Ramos (cell line): ENCODE measurements at regions not wholly inside any gene's neighbourhood (a gene's known extent, or its start where the extent isn't known, plus 50 kb on each side); places are given as distances from the start of the nearest gene placed in this dataset.

Source experiments
- in situ Hi-C: fragments of 300-500 bp; cut with MboI; formaldehyde crosslinking; loops from one replicate; pipeline ENCODE4 v1.14.3; 2022; ENCODE audit warnings: low sequenced_read_pairs; ENCODE audit not compliant: unreplicated experiment

DNA sequence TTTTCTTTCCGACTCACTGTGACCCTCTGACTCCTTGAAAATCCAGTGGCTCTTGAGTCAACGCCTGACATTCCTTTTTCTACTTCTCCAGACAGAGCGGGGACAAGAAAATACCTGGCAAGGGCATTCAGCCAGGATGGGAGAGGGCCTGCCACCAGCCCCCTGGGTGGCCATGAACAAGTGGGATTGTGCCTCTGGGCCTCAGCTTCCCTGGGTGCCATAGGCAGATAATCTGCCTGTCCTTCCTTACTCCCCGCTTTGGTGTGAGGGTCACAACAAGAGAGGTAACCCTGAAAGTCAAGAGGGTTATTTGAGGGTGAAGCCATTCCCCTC, 613.9 kb upstream of the CADM1 start:
- in situ Hi-C loops = no loop called here

DNA sequence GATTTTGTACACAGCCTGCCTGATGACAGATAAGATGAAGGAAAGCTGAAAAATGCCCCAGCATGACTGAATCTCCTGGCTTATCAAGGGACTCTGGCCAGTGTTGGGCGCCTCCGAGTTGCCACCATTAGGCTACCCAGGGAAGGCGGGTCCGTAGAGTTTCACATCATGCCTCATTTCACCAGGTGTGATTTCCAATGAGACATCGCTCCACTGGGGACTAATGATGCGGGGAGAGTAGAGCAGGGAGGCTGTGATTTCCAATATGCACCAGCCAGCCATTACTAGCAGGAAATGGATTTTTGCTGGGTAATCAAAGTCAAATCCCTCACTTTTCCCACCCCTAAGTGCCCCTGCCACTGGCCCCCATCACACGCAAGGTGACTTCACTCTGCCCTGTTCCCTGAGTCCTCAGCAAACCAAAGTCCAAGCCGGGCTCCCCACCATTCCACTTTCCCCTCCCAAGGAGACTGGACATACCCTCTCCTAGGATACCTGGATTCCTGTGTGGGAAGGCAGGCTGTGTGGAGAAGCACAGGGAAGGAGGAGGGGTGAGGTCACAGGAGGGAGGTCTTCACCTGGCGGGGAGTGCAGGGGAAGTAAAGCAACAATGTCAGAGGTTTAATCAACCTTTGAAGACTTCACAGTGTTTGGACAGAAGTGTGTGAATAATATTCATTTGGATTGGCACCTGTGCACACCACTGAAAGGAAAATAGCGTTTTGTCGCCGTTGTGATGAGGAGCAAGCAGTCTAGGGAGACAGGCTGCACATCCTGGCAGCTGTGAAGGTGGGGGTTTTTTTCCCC, 613.3 kb upstream of the CADM1 start:
- in situ Hi-C loops = no loop called here

DNA sequence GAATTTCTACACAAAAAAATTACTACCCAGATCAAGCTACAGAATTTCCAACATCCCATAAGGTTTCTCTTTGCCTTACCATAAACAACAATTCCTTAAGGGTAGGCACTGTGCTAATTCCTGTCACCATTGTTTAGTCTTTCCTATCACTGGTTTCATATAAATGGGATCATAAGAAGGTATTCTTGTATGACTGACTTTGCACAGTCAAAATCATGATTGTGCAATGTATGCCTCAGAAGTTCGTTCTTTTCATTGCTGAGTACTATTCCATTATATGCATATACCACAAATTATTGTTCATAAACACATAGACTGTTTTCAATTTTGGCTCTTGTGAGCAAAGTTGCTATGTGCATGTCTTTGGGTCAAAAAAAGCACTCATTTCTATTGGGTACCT, 611.6 kb upstream of the CADM1 start:
- in situ Hi-C loops = no loop called here

DNA sequence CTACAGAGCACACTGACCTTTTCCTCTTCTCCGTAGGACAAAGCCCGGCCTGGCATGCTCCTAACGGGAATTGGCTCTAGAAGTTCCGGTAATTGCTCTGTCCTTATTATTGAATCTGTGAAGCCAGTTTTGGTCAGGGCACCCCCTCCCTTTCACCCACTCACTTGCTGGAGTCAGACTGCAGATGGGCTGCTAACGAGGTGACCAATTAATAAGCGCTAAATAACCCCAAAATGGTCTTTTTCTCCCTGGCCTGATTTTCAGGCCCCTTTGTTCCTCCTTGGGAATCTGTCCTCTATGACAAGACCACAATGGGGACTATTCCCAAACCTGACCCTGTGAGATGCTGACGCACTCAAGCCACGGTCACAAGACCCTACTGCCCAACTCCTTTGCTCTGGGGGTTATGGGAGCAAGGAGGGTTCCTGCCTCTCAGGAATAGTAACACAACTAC, 610.0 kb upstream of the CADM1 start:
- in situ Hi-C loops = no loop called here

DNA sequence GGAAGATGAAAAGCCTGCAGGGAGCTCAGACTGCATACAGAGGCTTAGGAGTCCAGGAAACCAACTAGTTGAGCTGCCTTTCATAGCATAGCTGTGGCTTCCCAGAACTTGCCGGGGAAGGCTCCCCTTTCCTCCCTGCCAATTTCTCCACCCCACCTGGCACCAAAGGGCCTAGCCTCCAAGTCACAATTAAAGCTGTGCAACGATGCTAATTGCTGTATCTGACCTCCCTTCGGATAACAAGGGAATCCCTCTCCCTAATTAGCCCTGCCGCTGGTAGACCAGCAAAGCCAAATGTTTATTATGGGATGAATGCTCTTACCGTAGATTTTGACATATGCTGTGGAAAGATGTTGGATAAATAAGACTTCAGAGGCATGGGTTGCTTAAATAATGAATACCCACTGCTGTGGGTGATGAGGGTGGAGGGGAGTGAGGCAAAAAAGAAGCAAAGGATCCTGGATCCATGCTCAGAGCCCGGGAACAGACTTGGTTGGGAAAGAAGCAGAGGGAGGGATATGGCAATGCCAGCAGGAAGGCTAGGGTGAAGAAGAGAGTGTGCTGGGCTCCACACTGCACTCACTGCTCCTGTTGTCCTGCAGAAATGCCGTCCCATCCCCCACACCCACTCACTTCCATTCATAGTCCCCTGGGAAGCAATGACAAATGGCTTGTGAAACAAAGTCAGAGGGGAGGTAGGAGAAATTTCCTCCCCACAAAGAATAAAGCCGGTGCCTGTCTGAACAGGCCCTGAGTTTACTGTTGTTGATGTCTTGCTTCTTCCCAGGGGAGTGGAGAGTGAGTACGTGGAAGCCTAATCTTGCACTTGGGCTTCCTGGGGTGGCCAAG, 608.1 kb upstream of the CADM1 start:
- in situ Hi-C loops = no loop called here

DNA sequence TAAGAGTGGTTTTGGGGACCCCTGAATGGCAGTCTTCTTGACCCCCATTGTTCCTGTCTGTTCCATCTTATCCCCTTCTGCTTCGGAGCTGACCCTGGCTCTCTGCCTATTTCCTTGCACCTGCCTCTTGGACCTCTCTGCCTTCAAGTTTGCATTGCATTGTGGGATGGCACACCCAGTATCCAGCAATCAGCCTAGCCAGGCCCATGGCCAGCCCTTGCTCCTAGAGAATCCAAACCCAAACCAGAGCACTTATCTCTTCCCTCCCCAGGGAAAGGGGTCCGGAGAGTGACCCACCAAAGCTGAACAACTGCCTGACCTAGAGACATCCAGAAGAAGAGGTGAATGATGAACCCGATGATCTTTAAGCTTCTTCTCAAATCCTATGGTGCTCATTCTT, 607.3 kb upstream of the CADM1 start:
- in situ Hi-C loops = no loop called here

DNA sequence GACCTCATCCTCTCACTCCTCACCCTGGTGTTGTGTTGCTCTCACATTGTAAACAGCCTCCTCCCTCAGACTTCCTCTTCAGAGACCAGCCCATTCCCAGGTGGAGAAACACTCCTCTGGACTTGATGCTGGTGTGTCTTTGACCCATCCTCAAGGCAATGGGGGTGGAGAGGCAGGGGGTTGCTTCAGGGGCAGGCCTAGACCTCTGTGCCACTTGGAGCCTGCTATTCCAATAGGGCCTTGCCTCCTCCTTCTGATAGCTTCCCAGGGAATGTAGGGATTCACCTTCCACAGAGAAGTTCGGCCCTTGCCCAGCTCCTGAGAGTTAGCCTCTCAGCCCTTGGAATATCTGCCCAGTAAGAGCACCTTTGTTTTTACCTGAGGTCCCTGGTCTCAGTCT, 606.6 kb upstream of the CADM1 start:
- in situ Hi-C loops = no loop called here

DNA sequence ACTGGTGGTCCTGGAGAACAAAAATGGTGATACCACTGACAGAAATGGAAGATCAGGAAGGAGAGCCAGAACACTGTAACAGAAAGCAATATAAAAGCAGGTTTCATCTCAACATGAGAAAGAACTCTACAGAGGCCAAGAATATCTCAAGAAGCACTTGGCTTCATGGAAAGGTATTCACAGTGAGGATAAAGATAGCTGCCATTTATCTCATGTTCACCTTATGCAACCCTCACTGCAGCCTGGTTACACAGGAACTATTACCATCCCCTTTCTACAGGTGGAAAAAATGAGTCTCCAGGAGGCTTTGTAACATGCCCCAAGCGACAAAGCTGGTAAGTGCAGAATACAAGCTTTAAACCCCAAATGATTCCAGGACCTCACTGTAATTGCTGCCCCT, 606.1 kb upstream of the CADM1 start:
- in situ Hi-C loops = no loop called here

DNA sequence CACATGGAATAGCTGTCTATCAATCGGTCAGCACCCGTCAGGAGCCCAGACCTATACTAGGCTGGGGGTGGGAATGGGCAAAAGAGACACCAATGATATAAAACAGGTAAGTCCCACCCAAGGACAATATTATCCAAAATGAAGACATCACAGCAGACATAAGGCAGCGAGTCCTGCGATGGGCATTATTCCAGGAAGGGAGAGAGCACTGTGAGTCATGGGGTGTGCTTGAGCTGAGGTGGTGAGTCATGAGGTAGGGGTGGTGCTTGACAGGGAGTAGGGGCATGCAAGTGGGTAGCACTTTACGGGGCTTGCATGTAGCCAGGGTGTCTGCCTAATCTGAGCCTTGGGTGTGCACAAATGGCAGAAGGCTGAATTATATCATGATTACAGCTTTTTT, 605.0 kb upstream of the CADM1 start:
- in situ Hi-C loops = no loop called here

DNA sequence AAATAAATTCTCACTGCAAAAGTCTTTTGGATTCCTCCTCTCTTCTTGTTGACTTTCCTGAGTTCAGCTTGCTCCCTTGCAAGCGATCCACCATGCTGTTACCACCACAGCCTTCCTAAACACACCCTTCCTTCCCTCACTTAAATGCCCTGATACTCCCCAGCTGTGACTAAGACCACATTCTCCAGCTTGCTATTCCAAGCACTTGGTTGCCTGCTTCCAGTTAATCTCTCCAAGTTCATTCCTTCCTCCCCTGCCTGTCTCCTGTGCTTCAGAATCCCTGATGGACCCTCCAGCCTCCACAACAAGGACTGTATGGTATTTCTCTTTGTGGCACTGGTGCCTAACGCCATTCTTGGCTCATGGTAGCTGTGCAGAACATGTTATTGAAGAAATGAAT, 603.9 kb upstream of the CADM1 start:
- in situ Hi-C loops = no loop called here

DNA sequence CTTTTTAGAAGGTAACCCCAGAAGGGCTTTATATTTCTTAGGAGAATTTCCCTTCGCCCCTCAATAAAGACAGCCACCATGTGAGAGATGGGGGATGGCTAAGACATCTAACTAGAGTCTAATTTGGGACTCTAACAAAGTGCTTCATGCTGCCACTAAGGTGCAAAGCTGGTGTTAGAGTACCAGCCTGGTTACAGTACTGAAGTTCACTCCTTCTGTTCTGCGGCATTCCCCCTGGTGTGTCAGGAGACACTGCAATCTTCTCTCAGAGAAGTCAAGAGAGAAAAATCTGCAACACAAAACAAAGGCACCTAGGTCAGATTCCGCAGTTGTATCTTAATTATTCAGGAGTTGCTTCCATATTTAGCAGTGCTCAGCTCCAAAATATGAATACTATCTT, 603.0 kb upstream of the CADM1 start:
- in situ Hi-C loops = no loop called here

DNA sequence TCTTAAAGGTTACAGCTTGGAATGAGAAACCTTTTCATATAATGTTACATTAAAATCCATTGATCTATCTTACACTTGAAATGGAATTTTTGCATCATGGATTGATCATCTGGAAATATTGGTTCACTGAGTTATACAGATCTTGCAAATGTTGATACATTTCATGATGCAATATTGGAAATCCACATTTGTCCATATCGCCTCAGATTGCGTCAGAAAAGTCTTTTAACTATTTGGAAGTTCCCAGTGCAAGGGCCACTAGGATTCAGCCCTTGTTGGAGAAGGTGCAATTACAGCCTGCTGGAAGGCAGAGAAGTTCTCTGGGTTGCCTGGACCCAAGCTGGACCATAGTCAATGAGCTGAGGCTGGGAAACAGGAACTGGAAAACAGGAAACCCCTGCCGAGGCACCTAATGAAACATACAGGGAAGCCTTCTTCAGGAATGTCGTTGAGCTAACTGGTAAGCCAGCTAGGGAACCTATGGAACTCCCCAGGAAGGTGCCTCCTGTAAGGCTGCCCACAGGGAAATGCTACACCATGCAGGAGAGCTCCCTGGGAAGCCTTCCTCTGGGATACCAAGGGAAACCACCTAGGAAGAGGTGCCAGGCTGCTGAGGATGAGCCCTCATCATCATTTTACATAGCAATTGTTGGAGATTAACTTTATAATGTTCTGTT, 600.4 kb upstream of the CADM1 start:
- in situ Hi-C loops = no loop called here

DNA sequence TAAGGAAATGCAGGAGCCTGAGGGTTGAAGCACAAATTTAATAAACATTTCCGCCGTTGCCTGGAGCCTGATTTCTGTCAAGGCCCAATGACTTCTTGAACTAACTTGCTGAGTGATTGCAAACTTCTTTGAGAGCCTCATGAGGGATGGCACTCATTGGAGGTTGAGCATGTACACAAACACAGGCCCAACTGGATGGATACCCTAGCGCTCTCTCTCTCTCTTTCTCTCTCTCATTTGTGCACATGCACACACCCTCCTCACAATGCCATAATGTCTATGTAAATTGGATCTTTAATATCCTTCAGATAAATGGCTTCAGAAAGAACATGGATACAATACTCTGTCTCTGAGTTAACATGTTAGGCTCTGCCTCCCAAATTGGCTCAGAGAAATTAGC, 597.7 kb upstream of the CADM1 start:
- in situ Hi-C loops = no loop called here

DNA sequence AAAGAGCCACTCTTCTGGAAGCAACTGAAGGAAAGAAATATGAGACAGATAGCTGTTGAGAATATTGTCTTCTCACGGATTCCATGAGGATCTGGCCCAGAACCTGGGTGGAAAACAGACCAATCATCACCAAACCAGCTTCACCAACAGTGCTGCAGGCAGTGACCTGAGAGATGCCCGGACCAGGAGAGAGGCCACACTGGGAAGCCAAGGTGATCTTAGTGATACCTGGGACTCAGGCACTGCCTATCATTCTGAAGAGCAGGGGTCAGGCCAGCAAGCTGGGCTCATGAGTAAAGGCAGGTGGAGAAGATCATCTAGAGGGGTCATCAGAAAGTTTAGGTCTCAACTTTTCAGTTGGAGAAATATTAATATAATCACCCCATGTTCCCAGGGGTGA, 595.8 kb upstream of the CADM1 start:
- in situ Hi-C loops = no loop called here

DNA sequence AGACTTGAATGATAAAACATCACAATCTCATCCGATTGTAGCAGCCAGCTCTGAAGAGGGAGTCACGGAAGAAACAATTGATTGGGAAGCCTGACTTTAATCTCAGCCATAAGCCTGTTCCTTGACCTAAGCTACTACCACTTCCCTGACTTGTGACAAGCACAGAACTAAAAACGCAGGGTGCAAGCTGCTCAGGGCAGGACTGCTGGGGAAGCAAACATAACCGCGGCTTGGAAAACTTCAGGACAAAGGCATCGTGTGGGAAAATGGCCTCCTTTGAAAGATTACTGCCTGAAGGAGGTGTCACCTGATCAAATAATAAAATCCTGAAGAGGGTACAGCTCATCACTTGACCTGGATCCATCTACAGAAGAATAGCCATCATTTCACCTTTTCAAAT, 595.3 kb upstream of the CADM1 start:
- in situ Hi-C loops = no loop called here

DNA sequence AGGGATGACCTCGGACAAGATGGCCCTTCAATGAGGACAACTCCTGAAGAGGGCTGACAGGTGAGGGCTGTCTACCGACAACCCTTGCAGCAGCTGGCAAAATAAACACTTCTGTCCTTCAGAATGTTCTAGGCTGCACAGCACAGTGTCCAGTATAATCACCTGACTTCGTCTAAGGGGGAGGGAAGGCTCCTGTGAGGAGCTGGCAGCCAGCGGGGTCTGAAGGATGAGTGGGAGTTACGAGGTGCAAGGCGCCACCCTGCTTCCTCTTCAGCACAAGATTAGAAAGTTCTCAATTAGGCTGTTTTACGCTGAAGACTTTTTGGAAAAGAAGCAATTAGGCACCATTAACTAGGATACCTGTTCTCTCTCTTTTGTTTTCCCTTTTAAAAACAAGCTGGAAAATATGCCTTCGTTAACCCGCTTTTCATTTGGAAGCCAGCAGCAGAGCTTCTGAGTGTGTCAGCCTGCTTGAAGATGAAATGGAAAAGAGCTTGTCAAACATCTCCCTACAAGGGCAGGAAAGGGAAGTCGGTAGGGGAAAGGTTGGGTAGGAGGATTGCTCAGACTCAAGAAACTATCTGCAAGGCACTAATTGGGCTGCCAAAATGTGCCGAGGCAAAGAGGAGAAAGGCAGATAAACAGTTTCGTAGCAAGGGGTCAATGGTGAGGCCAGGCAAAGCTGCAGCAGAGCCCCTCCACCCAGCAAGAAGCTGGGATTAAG, 592.2 kb upstream of the CADM1 start:
- in situ Hi-C loops = no loop called here

DNA sequence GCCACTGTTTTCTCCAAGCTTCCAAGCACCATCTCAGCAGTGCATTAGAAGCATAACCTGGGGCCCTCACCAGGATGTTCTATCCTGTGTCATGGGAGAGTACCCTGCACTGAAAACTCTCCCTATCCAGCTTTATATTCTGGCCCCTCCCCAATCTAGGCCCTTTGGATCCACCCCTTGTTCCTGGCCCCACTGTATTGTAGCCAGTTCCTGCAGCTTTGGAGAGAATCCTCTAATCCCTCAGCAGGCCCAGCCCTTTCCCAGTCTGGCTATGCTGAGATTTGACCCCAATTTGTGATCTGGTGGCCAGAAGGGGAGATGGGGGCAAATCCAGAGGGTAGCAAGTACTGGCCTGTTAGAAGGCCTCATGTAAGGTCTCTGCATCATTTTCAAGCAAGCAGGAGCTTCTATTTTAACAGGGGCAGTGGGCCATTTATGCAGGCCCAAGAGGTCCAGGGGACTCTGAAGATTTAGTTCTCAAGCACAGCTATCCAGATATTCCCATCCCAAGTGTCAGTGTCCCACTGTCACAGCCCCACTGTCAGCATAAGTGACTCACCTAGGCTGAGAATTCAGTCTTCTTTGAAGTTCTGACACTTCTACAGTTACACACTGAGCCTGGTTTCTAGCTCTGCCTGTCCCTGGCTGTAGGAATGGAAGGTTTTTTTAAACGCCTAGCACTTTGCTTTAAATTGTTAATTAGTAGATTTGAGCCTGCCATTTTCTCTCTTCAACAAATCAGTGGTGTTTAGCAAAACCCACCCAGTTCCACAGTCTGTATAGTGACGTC, 589.5 kb upstream of the CADM1 start:
- in situ Hi-C loops = no loop called here

DNA sequence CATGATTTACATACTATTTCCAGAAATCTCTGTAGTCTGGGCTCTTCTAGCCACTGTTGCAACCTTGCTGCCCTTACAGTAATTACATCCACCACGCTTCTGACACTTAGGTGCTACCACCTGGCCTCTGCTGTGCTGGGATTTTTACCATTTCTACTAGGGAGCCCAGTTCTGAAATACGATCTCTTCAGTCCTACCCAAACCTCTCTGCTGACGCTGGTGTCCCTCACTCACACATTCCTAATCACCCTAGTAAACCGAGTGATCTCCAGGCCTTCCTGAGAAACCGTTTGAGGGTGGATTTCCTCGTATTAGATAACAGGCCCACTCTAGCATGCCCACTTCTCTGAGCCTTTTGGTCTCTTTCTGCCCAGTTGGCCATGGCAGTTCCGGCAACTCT, 588.9 kb upstream of the CADM1 start:
- in situ Hi-C loops = no loop called here

DNA sequence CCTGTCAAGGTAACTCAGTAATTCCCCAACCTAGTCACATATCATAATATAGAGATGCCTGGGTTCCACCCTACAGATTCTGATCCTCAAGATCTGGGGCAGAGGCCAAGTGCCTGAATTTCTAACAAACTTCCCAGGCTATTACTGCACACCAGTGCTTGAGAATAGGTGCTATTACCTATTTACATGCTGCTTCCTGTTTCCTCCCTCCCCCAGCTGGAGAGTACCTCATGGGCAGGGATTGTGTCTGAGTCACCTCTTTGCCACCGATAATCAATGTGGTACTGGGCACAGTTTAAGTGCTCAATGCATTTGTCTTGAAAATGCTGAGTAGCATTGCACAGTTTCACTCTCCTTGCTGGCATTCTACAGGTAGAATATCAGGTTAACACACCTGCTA, 582.2 kb upstream of the CADM1 start:
- in situ Hi-C loops = no loop called here
